Right ventricle myocardium superior (tissue), 1 donor: ENCODE measurements at regions not wholly inside any gene's neighbourhood (a gene's known extent, or its start where the extent isn't known, plus 50 kb on each side); places are given as distances from the start of the nearest gene placed in this dataset.

Experiments
- ATAC-seq: fragments of 200-7000 bp; cut with Tn5 transposase; one replicate; pipeline ENCODE4 v1.9.1; 2020; ENCODE audit warnings: mild to moderate bottlenecking; ENCODE audit not compliant: poor library complexity
- DNase-seq: peaks from one replicate; pipeline ENCODE4 v3.0.0-alpha.2; 2020
- intact Hi-C: fragments of 100-400 bp; cut with DNase I; formaldehyde crosslinking; loops from one replicate; pipeline ENCODE4 v1.11.2; 2022
- donor health status: DM: no; HTN: yes; CAD: no; lungs with severe emphysema.

DNA sequence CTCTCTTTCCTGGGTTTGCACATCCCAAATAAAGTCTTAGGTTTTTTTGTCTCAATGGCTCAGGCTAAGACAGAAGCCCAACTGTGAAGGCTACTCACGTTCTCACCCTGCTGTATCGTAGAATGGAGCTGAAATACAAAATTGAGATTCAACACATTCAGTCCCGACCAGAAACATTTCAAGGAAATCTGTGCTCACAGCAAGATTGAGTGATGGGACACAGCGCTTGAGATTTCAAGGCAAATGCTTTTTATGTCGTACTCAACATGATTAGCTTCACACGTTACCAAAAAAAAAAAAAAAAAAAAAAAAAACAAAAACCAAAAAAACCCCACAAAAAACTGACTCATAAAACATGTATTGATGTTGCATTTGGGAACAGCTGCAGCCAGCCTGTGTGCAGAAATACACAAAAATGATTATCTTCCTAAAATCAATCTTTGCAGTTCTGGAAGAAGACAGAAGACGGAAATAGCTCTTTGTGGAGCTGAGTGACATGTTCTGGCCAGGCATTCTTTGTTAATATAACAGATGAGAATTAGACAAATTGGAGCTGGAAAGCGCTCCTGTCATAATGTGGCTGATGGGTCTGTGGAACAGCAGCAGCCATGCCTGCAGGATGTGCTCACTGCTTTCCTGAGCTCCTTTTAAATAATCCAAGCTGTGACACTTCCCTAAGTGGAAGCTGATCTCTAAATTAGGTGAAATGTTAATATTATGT lies 453.2 kb downstream of the LPIN1 start:
- ATAC-seq (no peak), DNase-seq (no peak)
- intact Hi-C loops = no loop called here

- DNase-seq (no peak), ATAC-seq (no peak)
- intact Hi-C loops = no loop called here
Measured at GRCh38 chr2:12201369-12201768, 454.9 kb downstream of the LPIN1 start.

DNA sequence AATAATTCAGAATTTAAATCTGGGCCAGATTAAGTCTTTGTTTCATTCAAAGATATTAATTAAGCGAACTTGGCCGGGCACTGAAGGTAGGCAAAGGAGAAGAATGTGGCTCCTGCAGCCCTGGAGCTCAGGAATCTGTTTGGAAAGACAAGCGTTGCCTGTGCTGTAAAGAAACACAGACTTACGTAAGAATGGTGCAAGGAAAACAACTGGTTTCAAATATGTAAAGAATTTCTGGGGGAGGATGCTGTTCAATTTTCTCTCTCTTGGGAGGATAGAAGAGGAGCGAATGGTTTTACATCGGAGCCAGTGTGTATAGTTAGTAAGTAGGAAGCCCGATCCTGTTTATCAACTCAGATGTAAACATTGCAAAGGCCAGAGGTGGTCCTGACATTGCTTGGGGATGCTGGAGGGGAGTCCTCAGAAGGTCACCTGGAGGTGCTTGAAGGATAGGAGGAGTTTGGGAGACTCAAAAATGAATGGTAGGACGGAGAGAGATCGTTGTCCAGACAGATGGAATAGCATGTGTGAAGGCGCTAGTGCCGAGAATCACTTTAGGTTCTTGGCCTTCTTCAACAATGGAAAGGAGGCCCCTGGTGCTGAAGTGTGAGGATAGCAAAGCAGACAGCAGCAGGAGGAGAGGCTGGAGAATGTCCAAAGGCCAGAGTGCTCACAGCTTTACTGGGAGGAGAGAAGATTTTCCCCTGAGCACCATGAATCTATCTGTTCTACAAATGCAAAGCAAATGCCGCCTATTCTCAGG lies 456.1 kb downstream of the LPIN1 start:
- ATAC-seq = peak; percentile 88

DNA sequence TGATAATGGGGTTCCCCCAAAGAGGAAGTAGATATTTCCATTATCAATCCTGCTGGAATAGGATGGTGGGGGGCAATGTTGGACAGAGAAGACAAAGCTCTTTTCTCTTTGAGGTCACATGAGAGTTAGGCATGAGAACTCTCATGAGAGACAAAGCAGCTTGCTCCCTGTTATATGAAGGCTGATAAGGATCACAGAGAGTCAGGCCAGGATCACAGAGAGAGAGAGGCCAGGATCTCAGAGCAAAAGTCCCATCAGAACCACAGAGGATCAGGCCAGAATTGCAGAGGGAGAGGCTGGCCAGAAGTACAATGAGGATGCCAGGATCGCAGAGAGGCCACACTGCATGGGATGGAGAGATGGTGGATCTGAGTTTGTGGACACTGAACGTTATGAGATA lies 457.1 kb downstream of the LPIN1 start:
- intact Hi-C loops = no loop called here
- no peak for ATAC-seq
- DNase-seq = no peak

More for the DNA sequence above, 456.1 kb downstream of the LPIN1 start:
- DNase-seq = peak; percentile 44
- intact Hi-C loops = no loop called here

DNA sequence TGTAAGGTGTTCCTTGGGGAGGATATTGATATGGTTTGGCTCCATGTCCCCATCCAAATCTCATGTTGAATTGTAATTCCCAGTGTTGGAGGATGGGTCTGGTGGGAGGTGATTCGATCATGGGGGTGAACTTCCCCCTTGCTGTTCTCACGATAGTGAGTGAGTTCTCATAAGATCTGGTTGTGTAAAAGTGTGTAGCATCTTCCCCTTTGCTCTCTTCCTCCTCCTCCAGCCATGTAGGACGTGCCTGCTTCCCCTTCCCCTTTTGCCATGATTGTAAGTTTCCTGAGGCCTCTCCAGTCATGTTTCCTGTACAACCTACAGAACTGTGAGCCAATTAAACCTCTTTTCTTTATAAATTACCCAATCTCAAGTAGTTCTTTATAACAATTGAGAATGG lies 458.7 kb downstream of the LPIN1 start:
- intact Hi-C loops = no loop called here
- no peak for ATAC-seq
- no peak for DNase-seq

- intact Hi-C loops = no loop called here
- no peak for DNase-seq
Measured at GRCh38 chr2:12207491-12207890, 461.1 kb downstream of the LPIN1 start.

GRCh38 chr2:12210016-12210933 lies 463.8 kb downstream of the LPIN1 start:
- intact Hi-C loops = no loop called here
- ATAC-seq (no peak), DNase-seq (no peak)

More at GRCh38 chr2:12207491-12207890, 461.1 kb downstream of the LPIN1 start:
- no peak for ATAC-seq

DNA sequence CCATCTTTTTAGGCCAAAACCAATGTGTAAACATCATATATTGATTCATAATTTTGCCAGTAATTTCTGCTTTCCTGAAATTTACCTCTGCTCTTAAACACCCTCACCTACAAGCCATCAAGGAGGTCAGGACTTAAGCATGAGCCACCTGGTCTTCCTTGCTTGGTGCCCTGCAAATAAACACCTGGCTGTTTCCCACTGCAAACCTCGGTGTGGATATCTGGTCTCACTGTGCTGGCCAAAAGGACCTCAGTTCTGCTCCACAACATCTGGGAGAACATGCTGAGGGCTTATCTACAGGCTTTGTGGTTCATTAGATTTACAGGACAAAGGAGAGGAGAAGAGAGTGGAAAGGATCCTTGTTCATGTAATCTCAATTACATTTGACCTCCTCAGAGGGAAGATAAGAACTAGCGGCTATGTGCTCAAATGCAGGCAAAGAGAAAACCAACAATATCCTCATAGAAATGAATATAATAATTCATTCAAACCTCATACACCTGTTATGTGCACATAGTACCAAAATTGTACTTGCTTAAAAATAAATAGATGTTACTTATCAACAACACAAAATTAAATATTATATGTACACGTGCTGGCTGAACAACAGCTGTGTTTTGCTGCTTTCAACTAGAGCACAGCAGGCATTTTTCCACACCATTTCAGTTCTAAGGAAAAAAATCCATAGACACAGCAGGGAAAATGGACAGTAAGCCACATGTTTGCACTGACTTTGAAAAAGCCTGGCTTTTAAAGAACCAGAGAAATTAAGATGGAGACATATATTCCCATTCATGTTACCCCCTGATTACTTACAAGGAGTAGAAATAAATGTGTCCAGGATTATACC lies 465.1 kb downstream of the LPIN1 start:
- DNase-seq (no peak), ATAC-seq (no peak)
- intact Hi-C loops = no loop called here

- ATAC-seq (no peak), DNase-seq (no peak)
- intact Hi-C loops = no loop called here
Measured at GRCh38 chr2:12212841-12213597, 466.6 kb downstream of the LPIN1 start.

DNA sequence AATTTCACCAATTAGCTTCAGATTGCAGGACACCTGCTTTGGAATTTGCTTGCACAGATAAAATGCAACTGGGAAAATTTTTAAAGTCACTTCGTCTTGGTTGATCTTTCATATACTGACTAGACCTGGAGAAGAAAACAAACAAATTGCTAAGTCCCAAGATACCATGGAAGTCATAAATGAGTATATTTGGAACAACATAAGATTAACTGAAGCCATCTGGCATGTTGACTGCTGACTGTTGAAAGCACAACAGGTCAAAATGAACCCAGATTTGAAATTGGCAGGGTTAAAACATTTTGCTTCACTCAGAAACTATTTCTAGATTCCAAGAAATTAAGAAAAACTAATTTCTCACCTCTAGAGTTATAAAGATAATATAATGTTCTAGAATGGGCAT lies 470.7 kb downstream of the LPIN1 start:
- intact Hi-C loops = no loop called here

DNA sequence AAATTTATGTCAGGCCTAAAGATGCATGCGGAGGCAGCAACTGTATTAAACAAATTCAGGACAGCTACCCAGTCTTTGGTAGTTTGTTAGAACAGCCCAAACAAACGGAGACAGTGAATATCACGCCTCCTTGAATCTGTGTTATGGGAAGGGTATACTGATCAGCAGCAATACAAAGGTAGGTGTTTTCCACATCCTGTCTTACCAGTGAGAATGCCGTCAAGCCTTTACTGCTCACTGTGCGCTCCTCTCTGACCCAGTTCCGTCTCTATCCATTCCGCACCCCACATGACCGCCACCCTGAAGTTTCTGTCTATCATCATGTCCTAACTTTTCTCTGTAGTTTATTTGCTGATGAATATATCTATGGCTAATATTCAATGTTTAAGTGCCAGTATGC lies 473.3 kb downstream of the LPIN1 start:
- ATAC-seq = no peak
- no peak for DNase-seq
- intact Hi-C loops = no loop called here

More for the DNA sequence above, 470.7 kb downstream of the LPIN1 start:
- ATAC-seq (no peak), DNase-seq (no peak)

DNA sequence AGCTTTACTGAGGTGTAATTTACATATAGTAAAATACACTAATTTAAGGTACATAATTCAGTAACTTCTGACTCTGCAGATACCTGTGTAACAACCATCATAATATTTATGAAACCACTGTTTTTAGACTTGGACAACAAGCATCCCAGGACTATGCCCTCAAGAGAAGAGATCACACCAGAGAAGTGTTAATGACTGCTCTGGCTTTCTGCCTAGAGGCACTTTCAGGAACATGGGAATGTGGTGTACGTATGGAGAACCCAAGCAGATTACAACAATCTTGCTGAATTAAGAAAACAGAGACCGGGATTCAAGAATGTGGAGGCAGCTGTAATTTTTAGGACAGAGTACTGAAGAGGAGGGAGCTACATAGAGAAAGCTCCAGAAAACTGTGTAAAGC lies 475.2 kb downstream of the LPIN1 start:
- no peak for DNase-seq
- peak; percentile 85 for ATAC-seq
- intact Hi-C loops = no loop called here

DNA sequence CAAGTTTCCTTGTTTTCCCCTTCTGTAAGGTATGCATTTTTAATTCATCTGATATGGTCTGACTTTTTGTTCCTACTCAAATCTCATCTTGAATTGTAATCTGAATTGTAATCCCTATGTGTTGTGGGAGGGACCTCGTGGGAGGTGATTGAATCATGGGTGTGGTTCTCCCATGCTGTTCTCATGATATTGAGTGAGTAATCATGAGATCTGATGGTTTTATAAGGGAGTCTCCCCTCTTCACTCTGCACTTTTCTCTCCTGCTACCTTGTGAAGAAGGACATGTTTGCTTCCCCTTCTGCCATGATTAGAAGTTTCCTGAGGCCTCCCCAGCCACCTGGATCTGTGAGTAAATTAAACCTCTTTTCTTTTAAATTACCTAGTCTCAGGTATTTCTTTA lies 476.1 kb downstream of the LPIN1 start:
- no peak for DNase-seq
- intact Hi-C loops = no loop called here

GRCh38 chr2:12223732-12224131 lies 477.3 kb downstream of the LPIN1 start:
- intact Hi-C loops = no loop called here
- no peak for DNase-seq
- ATAC-seq = no peak

More for the DNA sequence above, 476.1 kb downstream of the LPIN1 start:
- ATAC-seq = no peak

- intact Hi-C loops = no loop called here
- peak; percentile 91 for ATAC-seq
- no peak for DNase-seq
Measured at GRCh38 chr2:12226653-12227052, 480.2 kb downstream of the LPIN1 start.

DNA sequence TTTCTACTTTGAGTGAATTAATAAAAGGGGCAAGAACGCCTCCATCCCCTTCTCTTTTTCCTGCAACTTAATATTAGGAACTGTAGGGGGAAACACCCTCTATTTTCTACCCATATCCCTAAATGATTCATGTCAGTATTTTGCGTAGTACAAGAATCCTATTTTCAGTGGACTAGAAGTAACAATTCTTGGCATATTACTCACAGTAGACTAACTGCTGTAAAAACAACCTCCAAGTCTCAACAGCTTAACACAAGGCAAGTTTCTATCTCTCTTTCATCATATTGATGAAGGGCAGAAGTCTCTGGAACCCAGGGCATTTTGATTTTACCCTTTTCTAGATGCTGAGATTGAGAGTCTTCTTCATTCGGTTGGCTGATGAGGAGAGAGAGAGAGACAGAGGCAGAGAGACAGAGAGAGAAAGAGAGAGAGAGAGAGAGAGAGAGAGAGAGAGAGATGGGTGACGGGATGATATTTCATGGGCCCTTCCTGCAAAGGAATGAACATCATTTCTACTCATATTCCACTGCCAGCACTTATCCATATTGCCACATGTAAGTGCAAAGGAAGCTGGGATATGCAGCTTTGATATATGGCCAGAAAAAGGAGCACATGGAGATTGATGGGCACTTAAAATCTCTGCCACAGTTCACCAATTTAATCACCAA lies 481.6 kb downstream of the LPIN1 start:
- intact Hi-C loops = no loop called here
- DNase-seq = no peak
- ATAC-seq = no peak

DNA sequence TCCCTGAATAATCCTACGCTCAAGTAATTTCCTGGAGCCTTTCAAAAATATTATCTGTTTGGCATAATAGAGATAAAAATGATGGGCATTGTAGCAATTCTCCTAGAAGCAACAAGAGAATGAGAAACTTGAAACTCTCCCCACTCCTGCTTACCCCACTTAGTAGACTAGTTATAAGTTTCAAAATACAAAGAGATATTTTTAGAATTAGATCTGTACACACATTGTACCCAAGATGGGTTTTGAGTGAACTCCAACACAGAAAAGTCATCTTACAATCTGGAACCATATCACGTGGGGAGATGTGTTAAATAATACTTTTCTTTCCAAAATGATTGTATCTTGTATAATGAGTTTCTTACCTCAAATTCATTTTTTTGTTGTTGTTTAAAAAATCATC lies 484.9 kb downstream of the LPIN1 start:
- intact Hi-C loops = no loop called here
- DNase-seq = no peak
- ATAC-seq = no peak
